Omental fat pad (tissue), 3 donors: ENCODE measurements at regions not wholly inside any gene's neighbourhood (a gene's known extent, or its start where the extent isn't known, plus 50 kb on each side); places are given as distances from the start of the nearest gene placed in this dataset.

Source experiments
- ATAC-seq: fragments of 150-250 bp; one replicate; pipeline ENCODE4 v1.9.1; 2016; ENCODE audit warnings: mild to moderate bottlenecking, moderate library complexity; ENCODE audit not compliant: low FRiP score
- DNase-seq: peaks from one replicate; pipeline ENCODE4 v3.0.0-alpha.2; 2019; ENCODE audit warnings: low spot score
- TF ChIP-seq, protein P1 (sequence below), 3 donors: fragments of 450-650 bp; IDR thresholded peaks; one replicate each; pipeline ENCODE4 v1.5.1; 2016 to 2017; ENCODE audit warnings: antibody characterized with exemption in 3 of 3, mild to moderate bottlenecking in 3 of 3, moderate library complexity in 2 of 3

DNA sequence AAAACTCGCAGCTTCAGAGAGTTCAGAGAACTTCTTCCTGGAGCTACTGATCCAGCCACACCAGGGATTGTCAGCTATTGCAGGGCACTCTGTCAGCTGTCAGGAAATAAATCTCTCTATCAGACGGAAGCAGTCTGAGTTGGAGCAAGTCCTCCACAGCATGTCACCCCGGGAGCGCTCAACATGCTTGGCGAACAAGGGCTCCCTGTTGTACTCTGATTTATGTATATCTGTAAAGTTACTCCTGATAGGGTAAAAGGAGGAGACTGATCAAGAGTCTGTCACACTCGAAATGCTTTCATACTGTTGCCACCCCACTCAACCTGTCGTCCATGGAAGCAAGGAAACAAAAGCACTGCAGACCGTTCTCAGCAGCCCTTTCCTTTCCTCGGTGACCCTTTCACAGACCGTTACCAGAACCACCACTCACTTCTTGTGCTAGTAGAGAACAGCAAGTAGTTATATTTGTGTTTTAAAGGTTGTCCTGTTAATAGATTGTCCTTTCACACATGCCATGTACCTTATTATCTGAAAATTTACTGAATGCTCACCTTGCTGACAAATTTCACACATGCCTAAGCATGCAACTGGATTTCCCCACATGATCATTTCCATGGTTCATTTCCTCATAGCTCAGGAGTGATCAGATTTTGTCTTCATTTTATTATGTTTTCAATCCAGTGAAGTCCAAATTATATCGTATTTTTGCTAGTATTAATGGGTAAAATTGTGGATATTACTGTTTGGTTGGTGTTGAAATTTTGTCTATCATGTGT lies 2108.9 kb upstream of the TENM3 start:
- ATAC-seq (no peak), DNase-seq (no peak)
- TF ChIP-seq, protein P1, sequence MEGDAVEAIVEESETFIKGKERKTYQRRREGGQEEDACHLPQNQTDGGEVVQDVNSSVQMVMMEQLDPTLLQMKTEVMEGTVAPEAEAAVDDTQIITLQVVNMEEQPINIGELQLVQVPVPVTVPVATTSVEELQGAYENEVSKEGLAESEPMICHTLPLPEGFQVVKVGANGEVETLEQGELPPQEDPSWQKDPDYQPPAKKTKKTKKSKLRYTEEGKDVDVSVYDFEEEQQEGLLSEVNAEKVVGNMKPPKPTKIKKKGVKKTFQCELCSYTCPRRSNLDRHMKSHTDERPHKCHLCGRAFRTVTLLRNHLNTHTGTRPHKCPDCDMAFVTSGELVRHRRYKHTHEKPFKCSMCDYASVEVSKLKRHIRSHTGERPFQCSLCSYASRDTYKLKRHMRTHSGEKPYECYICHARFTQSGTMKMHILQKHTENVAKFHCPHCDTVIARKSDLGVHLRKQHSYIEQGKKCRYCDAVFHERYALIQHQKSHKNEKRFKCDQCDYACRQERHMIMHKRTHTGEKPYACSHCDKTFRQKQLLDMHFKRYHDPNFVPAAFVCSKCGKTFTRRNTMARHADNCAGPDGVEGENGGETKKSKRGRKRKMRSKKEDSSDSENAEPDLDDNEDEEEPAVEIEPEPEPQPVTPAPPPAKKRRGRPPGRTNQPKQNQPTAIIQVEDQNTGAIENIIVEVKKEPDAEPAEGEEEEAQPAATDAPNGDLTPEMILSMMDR (IDR thresholded peaks at IDR 0.05), result no peak

DNA sequence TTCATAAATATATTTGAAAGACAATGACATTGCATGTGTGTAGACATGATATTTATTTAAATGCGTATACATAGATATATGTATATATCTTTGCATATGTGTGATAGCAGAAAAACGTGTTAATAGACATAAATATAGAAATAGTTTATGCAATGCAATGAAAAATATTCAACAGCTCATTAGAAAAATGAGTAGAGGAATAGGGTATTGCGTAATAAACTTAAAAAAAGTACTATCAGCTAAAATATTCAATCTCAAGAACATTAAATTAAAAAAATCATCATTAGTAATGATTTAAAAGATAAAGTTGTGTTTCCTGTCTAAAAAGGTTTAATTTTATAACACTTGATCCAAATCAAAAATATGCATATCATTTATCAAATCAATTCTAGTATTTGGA lies 2101.5 kb upstream of the TENM3 start:
- ATAC-seq (no peak), DNase-seq (no peak)
- TF ChIP-seq, protein P1 (IDR thresholded peaks at IDR 0.05), result no peak

DNA sequence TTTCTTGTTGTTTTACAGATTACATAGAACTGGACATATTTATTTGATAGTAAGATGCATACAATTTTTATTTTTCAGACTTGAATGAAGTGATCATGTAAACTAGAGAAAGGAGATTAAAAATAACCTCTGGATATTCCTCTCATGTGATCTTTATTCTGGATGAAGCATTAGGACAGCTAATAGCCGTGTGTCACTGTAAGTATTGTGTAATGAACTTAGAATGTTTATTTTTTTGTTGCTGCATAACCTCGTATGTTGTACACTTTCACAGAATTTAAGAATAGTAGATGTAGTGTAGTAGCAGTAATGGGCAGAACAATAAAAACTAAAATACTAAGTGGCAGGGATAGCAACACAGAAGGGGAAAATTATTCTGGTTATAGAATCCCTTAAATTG lies 2094.5 kb upstream of the TENM3 start:
- ATAC-seq (no peak), DNase-seq (no peak)
- TF ChIP-seq, protein P1 (IDR thresholded peaks at IDR 0.05), result no peak

DNA sequence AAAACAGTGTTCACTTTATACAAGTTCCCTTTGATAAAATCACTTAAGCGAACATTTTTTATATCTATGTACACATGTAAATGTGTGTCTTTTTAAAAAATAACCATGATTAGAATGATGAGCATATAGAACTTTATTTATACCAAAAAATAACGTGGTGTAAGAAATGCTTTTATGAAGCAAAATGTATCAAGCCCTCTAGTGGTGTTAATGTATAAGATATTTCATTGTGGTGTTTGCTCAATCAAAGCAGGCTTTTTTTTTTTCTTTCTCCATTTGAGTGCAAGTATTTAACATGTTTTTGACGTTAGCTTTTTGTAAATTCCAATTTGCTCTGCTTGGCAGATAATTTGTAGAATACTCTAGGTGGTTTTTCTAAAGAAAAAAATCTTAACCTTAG lies 2092.4 kb upstream of the TENM3 start:
- no peak for ATAC-seq
- TF ChIP-seq, protein P1 (IDR thresholded peaks at IDR 0.05), result no peak
- no peak for DNase-seq

DNA sequence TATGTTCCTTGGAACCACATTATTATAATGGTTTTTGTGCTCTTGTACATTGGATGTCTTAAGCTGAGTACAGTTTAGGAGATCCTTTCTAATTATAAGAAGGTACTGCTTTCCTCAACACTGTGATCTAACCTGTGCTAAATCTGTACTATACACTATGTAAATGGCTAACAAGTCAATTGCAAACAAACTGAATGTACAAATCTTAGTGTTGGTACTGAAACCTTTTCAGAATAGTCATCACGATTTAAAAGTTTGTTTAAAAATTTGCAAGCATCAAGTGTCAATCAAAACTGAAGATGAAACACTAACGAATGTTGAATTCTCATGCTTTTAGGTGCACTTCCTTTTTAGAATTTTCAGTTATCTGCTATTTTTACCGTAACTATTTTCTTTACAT lies 2090.4 kb upstream of the TENM3 start:
- DNase-seq (no peak), ATAC-seq (no peak)
- TF ChIP-seq, protein P1 (IDR thresholded peaks at IDR 0.05), result no peak

DNA sequence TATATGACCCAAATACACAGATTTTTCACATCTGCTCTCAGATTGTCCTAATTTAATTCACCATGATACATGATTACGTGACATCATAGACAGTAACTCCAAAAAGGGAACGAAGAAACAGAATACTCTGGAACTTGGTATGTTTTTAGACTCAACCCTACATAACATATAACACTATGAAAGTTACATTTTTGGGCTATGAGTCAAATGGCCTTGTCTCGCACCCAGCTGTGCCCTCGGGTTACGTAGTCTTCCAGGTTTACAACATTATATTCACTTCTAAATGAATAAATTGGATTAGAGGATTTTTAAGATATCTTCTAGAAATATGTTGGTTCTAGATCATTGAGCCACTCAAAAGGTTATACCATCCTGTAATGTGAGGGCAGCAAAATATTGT lies 2089.6 kb upstream of the TENM3 start:
- ATAC-seq, result no peak
- TF ChIP-seq, protein P1 (IDR thresholded peaks at IDR 0.05), result no peak
- no peak for DNase-seq

DNA sequence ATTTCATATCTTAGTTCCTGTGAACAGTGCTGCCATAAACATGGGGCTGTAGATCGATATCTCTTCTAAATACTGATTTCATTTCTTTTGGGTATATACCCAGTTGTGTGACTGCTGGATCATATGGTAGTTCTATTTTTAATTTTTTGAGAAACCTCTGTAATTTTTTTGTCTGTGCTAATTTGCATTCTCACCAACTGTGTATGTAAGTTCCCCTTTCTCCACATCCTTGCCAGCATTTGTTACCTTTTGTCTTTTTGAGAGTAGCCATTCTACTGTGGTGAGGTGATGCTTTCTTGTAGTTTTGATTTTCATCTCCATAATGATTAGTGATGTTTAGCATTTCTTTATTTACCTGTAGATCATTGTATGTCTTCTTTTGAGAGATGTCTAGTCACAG lies 2086.5 kb upstream of the TENM3 start:
- TF ChIP-seq, protein P1 (IDR thresholded peaks at IDR 0.05), result no peak
- DNase-seq (no peak), ATAC-seq (no peak)
